T-cell (primary cell): ENCODE measurements at regions not wholly inside any gene's neighbourhood (a gene's known extent, or its start where the extent isn't known, plus 50 kb on each side); places are given as distances from the start of the nearest gene placed in this dataset.

Experiments used
- ATAC-seq, 4 experiments: fragments of 200-7000 bp in 3 of 4; fragments of 150-1000 bp in 1 of 4; cut with Tn5 transposase; replicated peaks in 1 of 4; 1 replicate in 3 of 4; 2 replicates in 1 of 4; pipeline ENCODE4 v1.10.0; 2021; ENCODE audit warnings: moderate library complexity in 3 of 4, mild to moderate bottlenecking in 2 of 4, moderate number of reproducible peaks in 1 of 4
- CTCF ChIA-PET, 2 donors: fragments of 300-600 bp; sonication (Branson Sonifier 250); formaldehyde crosslinking; loops; one replicate each; lab custom pipeline; 2022; ENCODE audit warnings: antibody characterized with exemption in 2 of 2; lab: Charles Lee
- POLR2A ChIA-PET, 2 donors: fragments of 300-600 bp; sonication (Branson Sonifier 250); formaldehyde crosslinking; loops; one replicate each; lab custom pipeline; 2022; ENCODE audit warnings: antibody characterized with exemption in 2 of 2; lab: Charles Lee
- DNase-seq, 35 experiments: peaks; one replicate each; pipeline versions ENCODE4 v3.0.0 to v3.0.0-alpha.2; 2013 to 2023
- H3K27ac ChIP-seq: one replicate; pipeline ENCODE4 v1.5.1; 2013; ENCODE audit warnings: low read length
- H3K27me3 ChIP-seq, 2 experiments: replicated peaks in 1 of 2; 1 replicate in 1 of 2; 2 replicates in 1 of 2; pipeline versions ENCODE4 v1.6.1 to v1.7.0; 2013; ENCODE audit warnings: low read length in 1 of 2, mixed read lengths in 1 of 2; ENCODE audit not compliant: control insufficient read depth in 2 of 2, insufficient read depth in 2 of 2; ENCODE audit errors: extremely low read depth in 1 of 2
- H3K36me3 ChIP-seq, 2 donors: 1 replicate in 1 of 2; 2 replicates in 1 of 2; pipeline versions ENCODE4 v1.6.1 to v1.7.0; 2013; ENCODE audit warnings: low read length in 1 of 2; ENCODE audit not compliant: control insufficient read depth in 2 of 2, insufficient read depth in 1 of 2; ENCODE audit errors: extremely low read depth in 1 of 2
- H3K4me1 ChIP-seq, 2 experiments: 1 replicate in 1 of 2; 2 replicates in 1 of 2; pipeline versions ENCODE4 v1.6.1 to v1.7.0; 2013; ENCODE audit warnings: low read length in 2 of 2, mixed read lengths in 1 of 2; ENCODE audit not compliant: insufficient read depth in 2 of 2, control insufficient read depth in 1 of 2; ENCODE audit errors: extremely low read depth in 1 of 2
- H3K4me3 ChIP-seq, 2 donors: 1 replicate in 1 of 2; 2 replicates in 1 of 2; pipeline versions ENCODE4 v1.5.1 to v1.7.0; 2013; ENCODE audit warnings: mild to moderate bottlenecking in 2 of 2, low read length in 1 of 2, moderate library complexity in 1 of 2; ENCODE audit not compliant: control insufficient read depth in 1 of 2; ENCODE audit errors: extremely low read depth in 1 of 2
- H3K9me3 ChIP-seq: 2 replicates; pipeline ENCODE4 v1.7.0; 2013
- H3K27ac Mint-ChIP-seq, 2 donors: one replicate each; pipeline ENCODE4 v1.8.0; 2020 to 2021; ENCODE audit warnings: mild to moderate bottlenecking in 2 of 2, mixed read lengths in 2 of 2
- H3K27me3 Mint-ChIP-seq, 2 donors: one replicate each; pipeline ENCODE4 v1.8.0; 2021 to 2022; ENCODE audit warnings: mixed read lengths in 2 of 2
- H3K36me3 Mint-ChIP-seq: one replicate; pipeline ENCODE4 v1.8.0; 2021; ENCODE audit warnings: mixed read lengths
- H3K4me1 Mint-ChIP-seq, 3 donors: one replicate each; pipeline ENCODE4 v1.8.0; 2020 to 2022; ENCODE audit warnings: mixed read lengths in 3 of 3, mild to moderate bottlenecking in 1 of 3
- H3K4me3 Mint-ChIP-seq, 3 donors: one replicate each; pipeline ENCODE4 v1.8.0; 2020 to 2022; ENCODE audit warnings: mild to moderate bottlenecking in 3 of 3, mixed read lengths in 3 of 3, moderate library complexity in 3 of 3
- H3K9me3 Mint-ChIP-seq, 3 donors: one replicate each; pipeline ENCODE4 v1.8.0; 2020 to 2022; ENCODE audit warnings: mixed read lengths in 3 of 3
- WGBS: methylation state at CpG from one replicate; pipeline ENCODE4 v1.1.5; 2013; ENCODE audit warnings: missing lambda C conversion rate; ENCODE audit not compliant: insufficient coverage; 5-methylcytosine and 5-hydroxymethylcytosine counted together

DNA sequence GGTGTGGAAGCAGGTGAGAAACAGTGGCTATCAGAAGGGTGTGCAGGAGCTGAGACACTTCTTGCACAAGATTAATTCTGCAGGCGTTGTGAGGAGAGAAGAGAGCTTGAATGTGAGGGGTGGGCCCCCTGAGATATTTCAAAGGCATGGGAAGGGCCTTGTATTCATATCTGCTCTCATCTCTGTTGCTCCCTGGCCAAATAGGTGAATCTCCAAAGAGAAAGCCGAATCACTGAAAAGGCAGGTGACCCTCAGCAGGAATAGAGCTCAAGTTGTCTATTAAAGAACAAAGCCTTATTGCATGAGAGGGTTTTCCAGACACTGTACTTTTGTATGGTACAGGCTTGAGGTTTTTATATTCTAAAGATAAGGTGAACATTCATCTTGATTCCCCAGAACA lies 373.1 kb downstream of the TMEM114 start:
- Mint-ChIP-seq H3K27ac (no peak overlapping the region), H3K9me3 (peaks cover 7 to 37% (median 20%) of the 10 kb centered on the region in 3 donors), H3K4me1 (no peaks in the 10 kb centered on the region), H3K27me3 (no peaks in the 10 kb centered on the region), H3K36me3 (no peaks in the 10 kb centered on the region), H3K4me3 (no peak overlapping the region)
- Histone ChIP-seq H3K9me3 (no peaks in the 10 kb centered on the region), H3K36me3 (no peaks in the 10 kb centered on the region), H3K27me3 (no peaks in the 10 kb centered on the region), H3K27ac (no peak overlapping the region), H3K4me3 (no peak overlapping the region), H3K4me1 (no peaks in the 10 kb centered on the region)
- WGBS: 33% methylated on average over 1 of the region's 2 CpGs
- no peak for ATAC-seq
- CTCF ChIA-PET: no interaction called here
- POLR2A ChIA-PET: no interaction called here
- DNase-seq: no peak

DNA sequence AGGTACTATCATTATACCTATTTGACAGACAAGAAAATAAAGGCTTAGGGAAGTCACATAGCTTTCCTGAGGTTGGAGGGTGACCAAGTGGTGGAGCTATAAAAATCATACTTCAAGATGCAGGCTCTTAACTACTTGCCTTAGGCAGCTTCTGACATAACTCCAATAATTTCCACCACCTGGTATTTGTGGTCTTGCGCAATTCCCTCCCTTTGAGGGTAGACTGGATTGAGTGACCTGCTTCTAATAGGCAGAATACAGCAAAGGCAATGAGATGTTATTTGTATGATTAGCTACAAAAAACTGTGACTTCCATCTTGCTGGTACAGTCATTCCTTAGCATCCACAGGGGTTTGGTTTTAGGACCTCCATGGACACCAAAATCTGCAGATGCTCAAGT lies 385.5 kb downstream of the TMEM114 start:
- no peaks in the 10 kb centered on the region for H3K36me3 ChIP-seq
- peaks cover 3 to 18% (median 14%) of the 10 kb centered on the region in 3 donors for H3K9me3 Mint-ChIP-seq
- no peaks in the 10 kb centered on the region for H3K4me1 ChIP-seq
- H3K4me3 Mint-ChIP-seq: no peak overlapping the region
- H3K4me1 Mint-ChIP-seq: no peaks in the 10 kb centered on the region
- no peak for ATAC-seq
- POLR2A ChIA-PET: no interaction called here
- no peaks in the 10 kb centered on the region for H3K27me3 Mint-ChIP-seq
- H3K27ac Mint-ChIP-seq: no peak overlapping the region
- no peaks in the 10 kb centered on the region for H3K9me3 ChIP-seq
- no peak for DNase-seq
- 100% methylated on average over 1 of the region's 1 CpG for WGBS
- no peak overlapping the region for H3K4me3 ChIP-seq
- no peak overlapping the region for H3K27ac ChIP-seq
- H3K36me3 Mint-ChIP-seq: no peaks in the 10 kb centered on the region
- CTCF ChIA-PET: no interaction called here
- H3K27me3 ChIP-seq: no peaks in the 10 kb centered on the region

DNA sequence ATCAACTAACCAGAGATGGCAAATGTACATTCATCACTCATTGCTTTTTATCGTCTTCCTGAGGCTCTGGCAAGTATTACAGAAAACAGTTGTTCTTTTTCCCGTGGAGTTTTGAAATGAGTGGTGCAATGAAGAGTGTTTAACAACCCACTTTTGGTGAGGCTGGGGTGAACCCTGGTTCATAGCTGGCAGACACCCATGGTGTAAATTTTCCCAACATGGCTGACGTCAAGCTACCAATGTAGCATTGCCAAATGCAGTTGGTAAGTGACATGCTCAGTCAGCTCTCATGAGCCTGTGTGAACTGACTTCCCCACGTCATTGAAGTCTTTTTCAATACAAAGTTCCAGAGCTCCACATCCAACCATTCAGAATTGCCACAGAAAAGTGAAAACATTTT lies 386.2 kb downstream of the TMEM114 start:
- DNase-seq (no peak), ATAC-seq (no peak)
- H3K4me1 ChIP-seq: no peaks in the 10 kb centered on the region
- H3K27me3 ChIP-seq: no peaks in the 10 kb centered on the region
- ChIA-PET POLR2A (no interaction called here), CTCF (no interaction called here)
- no peaks in the 10 kb centered on the region for H3K9me3 ChIP-seq
- peaks cover 3 to 18% (median 14%) of the 10 kb centered on the region in 3 donors for H3K9me3 Mint-ChIP-seq
- H3K36me3 ChIP-seq: no peaks in the 10 kb centered on the region
- H3K27me3 Mint-ChIP-seq: no peaks in the 10 kb centered on the region
- no peaks in the 10 kb centered on the region for H3K36me3 Mint-ChIP-seq
- WGBS: 0% methylated on average over 1 of the region's 4 CpGs
- no peak overlapping the region for H3K4me3 ChIP-seq
- no peaks in the 10 kb centered on the region for H3K4me1 Mint-ChIP-seq
- H3K27ac ChIP-seq: no peak overlapping the region
- H3K4me3 Mint-ChIP-seq: no peak overlapping the region
- no peak overlapping the region for H3K27ac Mint-ChIP-seq

DNA sequence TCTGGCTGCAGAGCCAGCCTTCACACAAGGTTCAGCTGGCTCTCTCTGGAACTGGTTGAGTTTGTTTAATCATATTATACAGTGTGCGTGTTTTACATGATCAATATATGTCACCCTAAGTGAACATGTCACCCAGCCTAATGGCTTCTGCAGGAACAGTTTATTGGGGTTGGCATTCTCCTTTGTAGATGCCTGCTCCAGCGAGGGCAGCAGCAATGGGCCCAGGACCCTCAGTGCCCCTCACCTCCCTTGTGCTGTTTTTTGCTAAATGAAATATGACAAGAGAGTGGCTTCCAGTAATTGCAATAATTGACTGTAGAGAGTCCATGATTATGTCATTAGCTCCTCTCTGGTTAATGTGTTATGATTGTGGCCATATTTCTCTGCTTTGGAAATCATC lies 387.2 kb downstream of the TMEM114 start:
- no peaks in the 10 kb centered on the region for H3K9me3 ChIP-seq
- POLR2A ChIA-PET: no interaction called here
- H3K4me3 ChIP-seq: no peak overlapping the region
- H3K36me3 Mint-ChIP-seq: no peaks in the 10 kb centered on the region
- no peaks in the 10 kb centered on the region for H3K27me3 Mint-ChIP-seq
- CTCF ChIA-PET: no interaction called here
- H3K4me1 Mint-ChIP-seq: no peaks in the 10 kb centered on the region
- H3K27ac Mint-ChIP-seq: no peak overlapping the region
- WGBS: no CpG with 5 or more reads among the region's 2 CpGs
- no peaks in the 10 kb centered on the region for H3K4me1 ChIP-seq
- DNase-seq: no peak
- no peaks in the 10 kb centered on the region for H3K36me3 ChIP-seq
- H3K9me3 Mint-ChIP-seq: peaks cover 2 to 18% (median 14%) of the 10 kb centered on the region in 3 donors
- no peaks in the 10 kb centered on the region for H3K27me3 ChIP-seq
- no peak overlapping the region for H3K27ac ChIP-seq
- no peak for ATAC-seq
- no peak overlapping the region for H3K4me3 Mint-ChIP-seq

DNA sequence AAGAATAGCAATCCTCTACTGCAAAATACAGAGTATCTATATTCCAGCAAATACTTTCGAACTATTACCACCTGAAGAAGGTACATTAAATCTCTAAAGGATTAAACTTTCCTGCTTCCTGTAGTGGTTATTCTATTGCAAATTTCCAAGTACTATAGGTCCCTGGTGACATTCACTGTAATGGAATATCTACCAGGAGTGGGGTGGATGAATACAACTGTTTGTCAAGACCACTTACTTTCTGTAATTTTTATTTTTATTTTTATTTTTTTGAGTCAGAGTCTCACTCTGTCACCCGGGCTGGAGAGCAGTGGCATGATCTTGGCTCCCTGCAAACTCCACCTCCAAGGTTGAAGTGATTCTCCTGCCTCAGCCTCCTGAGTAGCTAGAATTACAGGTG lies 389.5 kb downstream of the TMEM114 start:
- no peak for ATAC-seq
- no peaks in the 10 kb centered on the region for H3K4me1 Mint-ChIP-seq
- no peak overlapping the region for H3K4me3 ChIP-seq
- H3K9me3 ChIP-seq: no peaks in the 10 kb centered on the region
- POLR2A ChIA-PET: no interaction called here
- no peak overlapping the region for H3K4me3 Mint-ChIP-seq
- no peaks in the 10 kb centered on the region for H3K4me1 ChIP-seq
- H3K36me3 Mint-ChIP-seq: no peaks in the 10 kb centered on the region
- peaks cover 3 to 20% (median 18%) of the 10 kb centered on the region in 3 donors for H3K9me3 Mint-ChIP-seq
- no peak for DNase-seq
- no peaks in the 10 kb centered on the region for H3K27me3 ChIP-seq
- WGBS: no CpG with 5 or more reads among the region's 2 CpGs
- CTCF ChIA-PET: no interaction called here
- H3K27ac Mint-ChIP-seq: no peak overlapping the region
- no peak overlapping the region for H3K27ac ChIP-seq
- H3K36me3 ChIP-seq: no peaks in the 10 kb centered on the region
- no peaks in the 10 kb centered on the region for H3K27me3 Mint-ChIP-seq

DNA sequence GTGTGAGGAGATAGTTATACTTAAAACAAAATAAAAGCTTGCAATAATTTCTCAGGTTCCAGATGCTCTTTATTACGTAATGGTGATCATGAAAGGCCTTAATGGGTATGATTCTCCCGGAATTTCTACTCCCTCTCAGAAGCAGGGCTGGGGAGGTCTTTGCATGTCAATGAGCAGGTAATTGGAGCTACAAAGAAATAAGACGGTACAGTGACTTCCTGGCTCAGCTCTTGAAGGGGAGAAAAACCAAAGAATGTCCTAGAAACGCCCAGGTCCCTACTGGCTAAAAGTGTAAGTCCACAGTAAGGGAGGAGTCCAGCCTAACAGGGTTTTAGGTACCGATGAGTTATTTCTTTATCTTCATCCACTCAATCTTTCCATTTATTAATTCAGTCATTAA lies 390.9 kb downstream of the TMEM114 start:
- ATAC-seq: no peak
- POLR2A ChIA-PET: no interaction called here

DNA sequence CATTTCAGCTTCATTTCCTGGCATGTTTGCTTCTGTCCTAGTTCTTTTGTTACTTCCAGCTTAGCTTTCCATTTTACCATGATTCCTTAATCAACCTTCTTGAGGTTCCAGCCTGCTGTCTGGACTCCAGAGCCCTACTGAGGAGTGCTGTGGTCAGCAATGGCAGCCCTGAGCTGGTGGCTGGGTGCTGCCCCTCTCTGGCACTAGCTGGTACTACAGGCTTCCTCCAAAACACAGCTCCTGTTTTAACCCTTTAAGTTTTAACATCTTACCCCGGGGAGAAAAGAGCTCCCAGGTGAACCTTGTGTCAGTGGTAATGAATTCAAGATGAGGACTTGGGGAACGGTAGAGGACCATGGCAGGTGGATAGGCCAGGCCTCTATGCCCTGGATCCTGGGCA lies 395.5 kb downstream of the TMEM114 start:
- Histone ChIP-seq H3K9me3 (no peaks in the 10 kb centered on the region), H3K27ac (no peak overlapping the region), H3K4me3 (no peak overlapping the region), H3K36me3 (no peaks in the 10 kb centered on the region), H3K4me1 (no peaks in the 10 kb centered on the region), H3K27me3 (no peaks in the 10 kb centered on the region)
- Mint-ChIP-seq H3K9me3 (peaks cover 13 to 16% (median 13%) of the 10 kb centered on the region in 3 donors), H3K27ac (no peak overlapping the region), H3K4me1 (no peaks in the 10 kb centered on the region), H3K27me3 (no peaks in the 10 kb centered on the region), H3K4me3 (no peak overlapping the region), H3K36me3 (no peaks in the 10 kb centered on the region)
- POLR2A ChIA-PET: no interaction called here
- ATAC-seq: no peak
- no peak for DNase-seq
- CTCF ChIA-PET: no interaction called here
- WGBS: no CpG with 5 or more reads among the region's 2 CpGs

More for the DNA sequence above, 390.9 kb downstream of the TMEM114 start:
- Histone ChIP-seq H3K4me1 (no peaks in the 10 kb centered on the region), H3K36me3 (no peaks in the 10 kb centered on the region), H3K27me3 (no peaks in the 10 kb centered on the region), H3K4me3 (no peak overlapping the region), H3K9me3 (no peaks in the 10 kb centered on the region), H3K27ac (no peak overlapping the region)
- peaks cover 3 to 21% (median 20%) of the 10 kb centered on the region in 3 donors for H3K9me3 Mint-ChIP-seq
- no peaks in the 10 kb centered on the region for H3K4me1 Mint-ChIP-seq
- H3K4me3 Mint-ChIP-seq: no peak overlapping the region
- WGBS: no CpG with 5 or more reads among the region's 5 CpGs
- CTCF ChIA-PET: no interaction called here
- H3K36me3 Mint-ChIP-seq: no peaks in the 10 kb centered on the region
- no peaks in the 10 kb centered on the region for H3K27me3 Mint-ChIP-seq
- no peak overlapping the region for H3K27ac Mint-ChIP-seq
- no peak for DNase-seq
